ENCODE measurements at regions not wholly inside any gene's neighbourhood (a gene's known extent, or its start where the extent isn't known, plus 50 kb on each side); places are given as distances from the start of the nearest gene placed in this dataset.

DNA sequence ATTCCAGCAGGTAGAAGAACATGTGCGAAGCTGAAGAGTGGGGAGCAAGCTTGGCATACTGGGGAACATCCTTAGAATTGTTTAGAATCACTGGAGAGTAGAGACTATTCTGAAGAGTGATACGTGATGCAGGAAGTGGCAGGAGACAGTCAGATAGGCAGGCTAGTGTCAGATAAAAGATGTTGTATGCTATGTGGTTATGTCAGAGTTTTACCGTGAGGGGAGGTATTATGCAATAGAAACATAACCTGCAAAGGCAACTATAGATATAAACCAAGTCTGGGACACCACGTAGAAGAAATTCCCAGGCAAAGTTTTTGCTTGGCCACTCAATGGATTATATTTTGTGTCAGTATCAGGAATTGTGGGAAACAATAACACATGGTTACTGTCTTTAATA, 62.0 kb upstream of the ZSWIM2 start:
- in situ Hi-C loops (cut with HindIII; ENCODE audit: low pct_ligation_motif_present, low sequenced_read_pairs): no loop called here
- no peaks in the 10 kb centered on the region for H3K27me3 ChIP-seq (replicated peaks)

GRCh38 chr2:186909095-186909494, 60.1 kb upstream of the ZSWIM2 start:
- in situ Hi-C loops (cut with HindIII; ENCODE audit: low pct_ligation_motif_present, low sequenced_read_pairs): no loop called here
- Histone ChIP-seq H3K27me3 (replicated peaks) (no peaks in the 10 kb centered on the region), H3K27ac (no peak overlapping the region), H3K4me3 (ENCODE audit: low read depth, low read length) (no peak overlapping the region), H3K36me3 (replicated peaks) (no peaks in the 10 kb centered on the region)
- DNase-seq: no peak
- TF ChIP-seq, protein P1, sequence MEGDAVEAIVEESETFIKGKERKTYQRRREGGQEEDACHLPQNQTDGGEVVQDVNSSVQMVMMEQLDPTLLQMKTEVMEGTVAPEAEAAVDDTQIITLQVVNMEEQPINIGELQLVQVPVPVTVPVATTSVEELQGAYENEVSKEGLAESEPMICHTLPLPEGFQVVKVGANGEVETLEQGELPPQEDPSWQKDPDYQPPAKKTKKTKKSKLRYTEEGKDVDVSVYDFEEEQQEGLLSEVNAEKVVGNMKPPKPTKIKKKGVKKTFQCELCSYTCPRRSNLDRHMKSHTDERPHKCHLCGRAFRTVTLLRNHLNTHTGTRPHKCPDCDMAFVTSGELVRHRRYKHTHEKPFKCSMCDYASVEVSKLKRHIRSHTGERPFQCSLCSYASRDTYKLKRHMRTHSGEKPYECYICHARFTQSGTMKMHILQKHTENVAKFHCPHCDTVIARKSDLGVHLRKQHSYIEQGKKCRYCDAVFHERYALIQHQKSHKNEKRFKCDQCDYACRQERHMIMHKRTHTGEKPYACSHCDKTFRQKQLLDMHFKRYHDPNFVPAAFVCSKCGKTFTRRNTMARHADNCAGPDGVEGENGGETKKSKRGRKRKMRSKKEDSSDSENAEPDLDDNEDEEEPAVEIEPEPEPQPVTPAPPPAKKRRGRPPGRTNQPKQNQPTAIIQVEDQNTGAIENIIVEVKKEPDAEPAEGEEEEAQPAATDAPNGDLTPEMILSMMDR (IDR thresholded peaks at IDR 0.05; ENCODE audit: low read depth, low read length, missing control alignments): no peak

More for the DNA sequence above, 62.0 kb upstream of the ZSWIM2 start:
- Histone ChIP-seq H3K27ac (no peak overlapping the region), H3K4me3 (ENCODE audit: low read depth, low read length) (no peak overlapping the region), H3K36me3 (replicated peaks) (no peaks in the 10 kb centered on the region)
- DNase-seq: no peak
- TF ChIP-seq, protein P1 (IDR thresholded peaks at IDR 0.05; ENCODE audit: low read depth, low read length, missing control alignments): no peak

- H3K36me3 ChIP-seq (replicated peaks): no peaks in the 10 kb centered on the region
- TF ChIP-seq, protein P1 (IDR thresholded peaks at IDR 0.05; ENCODE audit: low read depth, low read length, missing control alignments): no peak
Observed at GRCh38 chr2:186907897-186908296, 58.9 kb upstream of the ZSWIM2 start.

GRCh38 chr2:186903216-186903615, 54.2 kb upstream of the ZSWIM2 start:
- in situ Hi-C loops (cut with HindIII; ENCODE audit: low pct_ligation_motif_present, low sequenced_read_pairs): no loop called here
- Histone ChIP-seq H3K27ac (no peak overlapping the region), H3K4me3 (ENCODE audit: low read depth, low read length) (no peak overlapping the region), H3K36me3 (replicated peaks) (no peaks in the 10 kb centered on the region), H3K27me3 (replicated peaks) (no peaks in the 10 kb centered on the region)
- no peak for DNase-seq
- TF ChIP-seq, protein P1 (IDR thresholded peaks at IDR 0.05; ENCODE audit: low read depth, low read length, missing control alignments): peak; percentile 37

More at GRCh38 chr2:186907897-186908296, 58.9 kb upstream of the ZSWIM2 start:
- Histone ChIP-seq H3K27ac (no peak overlapping the region), H3K27me3 (replicated peaks) (no peaks in the 10 kb centered on the region), H3K4me3 (ENCODE audit: low read depth, low read length) (no peak overlapping the region)
- DNase-seq: no peak
- in situ Hi-C loops (cut with HindIII; ENCODE audit: low pct_ligation_motif_present, low sequenced_read_pairs): no loop called here

All from brain microvascular endothelial cell (primary cell).